NK-92 treated with Interleukin-12 subunit alpha and Interleukin-12 subunit beta, amount 100 ng/mL, for 24 hours (cell line): ENCODE measurements at regions not wholly inside any gene's neighbourhood (a gene's known extent, or its start where the extent isn't known, plus 50 kb on each side); places are given as distances from the start of the nearest gene placed in this dataset.

Source experiments
- DNase-seq: peaks from one replicate; lab custom pipeline; 2025; lab: John Stamatoyannopoulos, UW

GRCh38 chr5:52674815-52675545 lies 112.7 kb upstream of the ITGA1 start:
- no peak for DNase-seq

- DNase-seq, result no peak
Observed at GRCh38 chr5:52682492-52682891, 105.2 kb upstream of the ITGA1 start.

GRCh38 chr5:52684051-52684450 lies 103.7 kb upstream of the ITGA1 start:
- no peak for DNase-seq

GRCh38 chr5:52685566-52685965 lies 102.2 kb upstream of the ITGA1 start:
- no peak for DNase-seq

- no peak for DNase-seq
Observed at GRCh38 chr5:52685971-52686370, 101.7 kb upstream of the ITGA1 start.

- DNase-seq, result no peak
Observed at GRCh38 chr5:52690236-52690768, 97.4 kb upstream of the ITGA1 start.

- no peak for DNase-seq
Observed at GRCh38 chr5:52692039-52692438, 95.7 kb upstream of the ITGA1 start.

GRCh38 chr5:52692606-52693005 lies 95.1 kb upstream of the ITGA1 start:
- no peak for DNase-seq

GRCh38 chr5:52693280-52693679 lies 94.4 kb upstream of the ITGA1 start:
- no peak for DNase-seq

- no peak for DNase-seq
Observed at GRCh38 chr5:52693836-52694235, 93.9 kb upstream of the ITGA1 start.

- DNase-seq, result no peak
Observed at GRCh38 chr5:52694648-52695047, 93.1 kb upstream of the ITGA1 start.

- no peak for DNase-seq
Observed at GRCh38 chr5:52702877-52703276, 84.8 kb upstream of the ITGA1 start.

GRCh38 chr5:52703321-52703720 lies 84.4 kb upstream of the ITGA1 start:
- DNase-seq, result no peak

GRCh38 chr5:52705720-52706119 lies 82.0 kb upstream of the ITGA1 start:
- no peak for DNase-seq

GRCh38 chr5:52706775-52707174 lies 80.9 kb upstream of the ITGA1 start:
- DNase-seq, result no peak

- DNase-seq, result no peak
Observed at GRCh38 chr5:52707616-52708015, 80.1 kb upstream of the ITGA1 start.

- DNase-seq, result no peak
Observed at GRCh38 chr5:52708463-52708862, 79.3 kb upstream of the ITGA1 start.

- peak; percentile 40 for DNase-seq
Observed at GRCh38 chr5:52709167-52709925, 78.4 kb upstream of the ITGA1 start.

GRCh38 chr5:52710310-52710971 lies 77.3 kb upstream of the ITGA1 start:
- DNase-seq, result no peak

GRCh38 chr5:52710972-52711596 lies 76.6 kb upstream of the ITGA1 start:
- no peak for DNase-seq

- DNase-seq, result no peak
Observed at GRCh38 chr5:52712354-52712753, 75.4 kb upstream of the ITGA1 start.

- peak; percentile 55 for DNase-seq
Observed at GRCh38 chr5:52725065-52725746, 62.5 kb upstream of the ITGA1 start.
